ENCODE measurements at regions not wholly inside any gene's neighbourhood (a gene's known extent, or its start where the extent isn't known, plus 50 kb on each side); places are given as distances from the start of the nearest gene placed in this dataset.

DNA sequence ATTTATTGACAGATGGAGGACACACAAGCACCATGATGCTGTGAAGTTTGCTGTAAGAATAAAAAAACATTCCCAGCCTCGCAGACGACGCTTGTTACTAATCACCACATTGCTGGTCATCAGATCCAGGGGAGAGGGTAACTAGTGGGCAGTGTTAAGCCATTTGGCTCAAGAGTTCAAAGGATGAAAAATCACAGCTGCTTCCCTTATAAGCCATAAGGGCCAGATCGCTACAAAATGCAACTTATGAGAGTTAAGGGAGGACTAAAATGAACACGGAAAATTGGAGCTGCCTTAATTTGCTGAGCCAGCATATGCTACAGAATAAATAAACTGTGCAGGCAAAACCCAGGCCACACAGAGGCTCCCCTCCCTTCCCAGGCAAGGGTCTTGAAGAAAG lies 522.6 kb downstream of the TDRD15 start:
- DNase-seq = no peak

DNA sequence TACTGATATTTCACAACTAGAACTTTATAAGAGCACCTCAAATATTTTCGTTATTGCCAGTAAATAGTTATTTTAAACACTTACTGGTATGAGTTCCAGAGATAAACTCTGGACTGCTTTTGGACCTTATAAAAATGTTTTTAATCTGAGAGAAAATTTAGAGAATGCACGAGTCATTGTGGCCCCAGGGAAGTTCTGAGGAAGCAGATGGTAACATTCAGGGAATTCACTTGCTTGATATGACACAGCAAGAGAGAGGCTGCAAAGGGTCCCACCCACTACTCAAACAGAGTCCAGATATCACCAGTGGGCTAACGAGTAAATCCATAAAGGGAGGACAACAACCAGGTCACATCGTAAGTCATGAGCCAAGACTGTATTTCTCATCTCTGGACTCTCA lies 526.8 kb downstream of the TDRD15 start:
- no peak for DNase-seq

DNA sequence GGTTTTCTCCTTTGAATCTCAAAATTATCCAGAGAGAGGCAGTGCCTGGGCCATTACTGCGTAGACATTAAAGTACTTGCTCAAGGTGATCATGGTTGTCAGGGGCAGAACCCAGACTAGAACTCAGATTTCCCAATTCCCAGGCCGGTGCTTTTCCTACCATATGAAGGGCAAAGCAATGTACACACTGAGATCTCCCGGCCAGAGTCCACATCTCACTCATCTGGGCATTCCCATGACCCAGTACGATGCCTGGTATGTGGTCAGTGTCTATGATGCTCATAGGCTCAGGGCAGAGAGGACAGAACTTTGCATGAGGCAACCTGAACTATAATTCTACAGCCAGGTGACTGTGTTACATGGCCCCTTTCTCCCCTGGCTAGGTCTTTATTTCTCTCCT lies 531.4 kb downstream of the TDRD15 start:
- no peak for DNase-seq

DNA sequence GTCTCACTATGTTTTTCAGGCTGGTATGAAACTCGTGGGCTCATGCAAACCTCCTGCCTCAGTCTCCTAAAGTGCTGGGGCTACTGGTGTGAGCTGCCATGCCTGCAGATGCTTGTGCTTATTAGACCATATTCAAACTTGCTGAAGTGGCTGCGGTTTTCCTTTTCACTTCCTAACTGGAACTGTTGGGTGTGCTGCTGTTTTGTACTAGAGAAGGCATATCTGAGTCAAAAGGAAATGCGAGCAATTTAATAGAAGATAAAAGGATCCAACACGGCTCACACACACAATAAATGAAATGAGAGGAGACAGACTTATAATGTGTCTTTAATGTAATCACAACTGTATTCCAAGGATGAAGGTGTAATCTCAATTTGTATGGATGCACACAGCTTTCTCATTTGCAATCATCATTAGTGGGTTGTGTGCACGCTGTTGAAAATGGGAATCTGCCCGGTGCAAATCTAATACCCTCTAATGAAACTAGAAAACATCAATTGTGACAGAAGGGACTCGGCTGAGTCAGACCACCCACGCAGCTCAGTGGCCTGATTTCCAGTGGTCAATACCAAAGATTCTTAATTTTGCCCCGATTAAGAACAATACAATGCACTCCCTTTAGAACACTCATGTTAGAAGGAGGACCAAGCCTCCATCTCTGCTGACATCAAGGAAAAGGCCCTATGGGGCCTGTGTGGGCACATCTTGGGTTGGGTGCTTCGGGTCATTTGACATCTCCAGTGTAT lies 532.7 kb downstream of the TDRD15 start:
- no peak for DNase-seq

DNA sequence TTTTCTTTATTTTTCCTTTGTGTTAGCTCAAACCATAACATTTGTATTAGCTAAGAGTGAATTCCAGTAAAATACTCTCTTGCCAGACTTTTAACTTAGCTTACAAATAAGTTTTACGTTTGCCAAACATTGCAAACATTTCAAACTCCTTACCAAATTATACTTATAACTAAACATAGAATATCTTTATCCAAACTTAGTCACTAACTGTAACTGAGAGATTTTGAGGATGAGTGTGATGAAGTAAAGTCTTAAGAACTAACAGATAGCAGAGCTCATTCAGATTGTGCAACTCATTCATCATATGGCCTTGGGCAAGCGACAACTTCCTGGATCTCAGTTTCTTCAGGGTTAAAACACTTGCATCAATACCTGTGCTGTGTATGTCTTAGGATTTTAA lies 533.7 kb downstream of the TDRD15 start:
- no peak for DNase-seq

DNA sequence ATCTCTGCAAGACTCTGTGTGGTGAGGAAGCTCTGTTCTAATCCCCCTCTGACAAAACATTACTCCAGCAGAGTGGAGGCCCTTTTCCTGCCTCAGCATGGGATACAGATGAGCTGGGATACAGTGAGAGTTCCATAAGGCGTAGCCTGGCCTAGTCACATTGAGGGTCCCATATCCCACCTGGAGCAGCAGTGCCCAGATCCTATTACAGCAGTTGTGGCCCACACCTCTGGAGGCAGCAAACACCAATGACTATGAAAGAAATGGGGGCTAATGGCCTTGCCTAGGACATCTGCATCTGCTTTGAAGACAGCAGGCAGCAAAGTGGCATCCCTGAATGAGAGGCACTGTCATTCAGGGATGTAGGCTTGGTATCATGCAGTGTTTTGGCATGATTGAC lies 534.5 kb downstream of the TDRD15 start:
- DNase-seq = no peak

DNA sequence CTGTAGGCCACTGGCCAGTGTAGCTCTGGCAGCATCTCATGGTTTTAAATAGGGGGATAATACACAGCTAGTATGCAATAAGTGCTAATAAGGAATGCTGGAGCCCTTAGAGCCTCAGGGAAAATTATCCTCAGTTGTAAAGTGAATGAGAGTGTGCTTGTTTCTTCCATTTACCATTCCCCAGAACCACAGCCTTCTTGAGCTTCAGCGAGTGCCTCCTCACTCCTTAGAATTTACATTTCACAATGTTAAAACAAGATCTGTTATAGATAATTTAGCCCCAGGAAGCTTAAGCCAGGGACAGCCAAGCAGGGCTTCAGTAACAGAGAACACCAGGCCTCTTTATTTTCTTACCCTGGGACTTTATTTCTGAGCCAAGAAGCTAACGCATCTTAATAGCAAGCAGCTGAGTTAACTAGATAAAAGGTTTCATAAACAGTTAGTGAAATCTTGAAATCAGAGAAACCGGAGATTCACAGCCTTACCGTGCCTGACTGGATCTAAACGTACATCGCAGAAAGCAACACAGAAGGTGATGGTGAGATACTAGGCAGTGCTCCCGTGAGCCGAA lies 535.2 kb downstream of the TDRD15 start:
- no peak for DNase-seq

DNA sequence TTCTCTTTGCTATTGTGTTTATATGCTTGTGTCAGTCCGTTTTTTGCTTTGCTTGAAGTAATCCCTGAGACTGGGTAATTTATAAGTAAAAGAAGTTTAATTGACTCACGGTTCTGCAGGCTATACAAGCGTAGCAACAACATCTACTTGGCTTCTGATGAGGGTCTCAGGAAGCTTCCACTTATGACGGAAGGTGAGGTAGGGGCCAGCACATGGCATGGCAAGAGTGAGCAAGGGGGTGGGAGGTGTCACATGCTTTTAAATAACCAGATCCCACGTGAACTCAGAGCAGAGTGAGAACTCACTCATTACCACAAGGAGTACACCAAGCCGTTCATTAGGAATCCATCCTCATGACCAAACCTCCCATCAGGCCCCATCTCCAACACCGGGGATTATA lies 540.3 kb downstream of the TDRD15 start:
- no peak for DNase-seq

DNA sequence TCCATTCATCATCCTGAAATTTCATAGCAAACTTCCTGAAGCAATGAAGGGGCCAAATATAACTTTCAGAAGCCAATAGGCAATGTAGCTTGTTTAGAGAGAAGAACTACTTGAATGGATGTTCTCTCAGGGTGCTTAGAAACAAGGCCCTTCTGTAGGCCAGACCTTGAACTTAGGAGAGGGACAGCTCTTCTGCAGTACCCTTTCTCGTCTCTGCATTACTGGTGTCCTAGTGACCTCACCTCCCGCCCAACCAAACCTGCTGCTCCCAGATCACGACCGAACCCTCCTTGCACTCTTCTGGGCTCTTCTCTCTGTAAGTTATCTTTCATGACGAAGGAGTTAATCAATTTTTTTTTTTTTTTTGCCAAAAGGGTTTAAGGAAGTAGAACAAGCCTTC lies 543.9 kb downstream of the TDRD15 start:
- no peak for DNase-seq

DNA sequence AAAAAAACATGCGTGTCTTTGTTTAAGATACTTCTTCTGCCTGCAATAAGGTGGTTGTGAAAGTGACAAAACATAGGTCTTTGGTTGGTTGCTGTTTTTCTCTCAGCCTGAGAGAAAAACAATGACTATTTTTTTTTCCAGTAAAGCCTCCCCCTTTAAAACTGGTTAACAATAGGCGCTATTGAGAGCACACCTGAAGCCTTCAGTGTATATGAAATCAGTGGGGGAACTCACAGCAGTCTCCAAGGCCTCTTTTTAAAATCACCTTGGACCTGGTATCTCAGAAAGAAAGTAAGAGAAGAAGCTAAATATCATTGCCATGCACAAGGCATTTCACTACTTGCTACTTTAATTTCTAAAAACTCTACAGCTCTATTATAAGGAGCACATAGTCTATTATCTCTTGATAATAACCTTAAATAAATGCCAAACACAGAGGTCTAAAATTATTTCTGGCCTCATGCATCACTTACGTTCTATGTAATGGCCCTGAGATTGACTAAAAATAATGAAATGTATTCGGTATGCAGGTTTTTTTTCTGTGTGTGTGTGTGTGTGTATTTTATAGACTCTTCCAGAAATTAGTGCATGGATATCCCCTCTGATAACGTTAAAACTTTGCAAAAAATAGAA lies 544.4 kb downstream of the TDRD15 start:
- no peak for DNase-seq

DNA sequence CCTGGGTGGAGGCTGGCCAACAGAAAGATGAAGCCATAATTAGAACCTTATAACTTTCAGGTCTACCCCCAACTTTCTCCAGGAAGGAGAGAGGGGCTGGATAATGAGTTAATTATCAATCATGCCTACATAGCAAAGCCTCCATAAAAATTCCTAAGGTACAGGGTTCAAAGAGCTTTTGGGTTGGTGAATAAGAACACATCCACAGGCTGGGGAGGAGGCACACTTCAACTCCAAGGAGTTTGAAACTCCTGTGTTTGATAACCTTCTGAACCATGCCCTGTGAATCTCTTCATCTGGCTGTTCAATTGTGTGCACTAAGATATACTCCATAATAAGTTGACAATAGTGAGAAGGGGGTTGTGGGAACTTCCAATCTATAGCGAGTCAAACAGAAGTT lies 552.3 kb downstream of the TDRD15 start:
- DNase-seq = no peak

DNA sequence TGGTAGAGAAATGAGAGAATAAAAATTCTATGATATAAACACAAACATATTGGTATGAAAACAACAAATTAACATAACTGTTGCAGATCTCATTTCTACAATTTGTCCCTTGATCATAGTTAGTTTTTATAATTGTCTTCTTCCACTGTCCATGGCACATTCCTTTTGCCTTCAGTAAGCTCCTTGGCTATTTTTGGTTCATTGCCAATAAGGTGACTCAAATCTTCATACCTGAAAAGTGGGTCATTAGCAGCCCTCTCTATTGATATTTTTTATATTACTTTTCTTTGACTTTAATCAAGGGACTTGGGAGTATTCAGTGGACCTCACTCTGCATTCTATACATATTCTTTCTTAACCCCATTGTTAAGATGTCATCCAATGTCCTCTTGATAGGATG lies 552.9 kb downstream of the TDRD15 start:
- no peak for DNase-seq

DNA sequence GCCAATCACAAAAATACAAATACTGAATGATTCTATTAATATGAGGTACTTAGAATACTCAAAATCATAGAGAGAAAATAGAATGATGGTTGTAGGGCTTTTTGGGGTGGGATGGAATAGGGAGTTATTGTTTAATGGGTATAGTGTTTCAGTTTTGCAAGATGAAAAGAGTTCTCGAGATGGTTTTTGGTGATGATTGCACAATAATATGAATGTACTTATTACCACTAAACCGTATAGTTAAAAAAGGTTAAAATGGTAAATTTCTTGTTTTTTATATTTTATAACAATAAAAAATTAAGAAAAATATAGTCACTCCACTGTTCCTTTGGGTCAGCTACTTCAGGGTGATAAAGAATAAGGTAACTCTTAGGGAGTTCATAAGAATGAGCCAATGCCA lies 560.1 kb downstream of the TDRD15 start:
- no peak for DNase-seq

DNA sequence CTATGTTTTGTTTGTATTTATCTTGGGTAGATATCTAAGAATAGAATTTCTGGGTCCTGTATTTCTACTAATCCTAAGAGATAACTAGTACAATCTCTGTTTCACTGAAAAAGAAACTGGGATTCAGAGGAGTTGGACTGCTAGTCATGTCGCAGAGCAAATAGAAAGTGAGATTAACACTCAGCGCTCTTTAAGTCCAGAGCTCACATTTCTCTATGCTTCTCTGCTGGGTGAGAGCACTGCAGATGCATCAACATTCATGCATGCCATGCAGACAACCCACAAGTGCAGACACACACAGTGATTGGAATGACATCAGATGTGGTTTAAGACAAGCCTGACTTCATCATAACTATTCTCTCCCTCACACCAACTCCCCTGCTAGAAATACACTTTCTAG lies 563.8 kb downstream of the TDRD15 start:
- no peak for DNase-seq

DNA sequence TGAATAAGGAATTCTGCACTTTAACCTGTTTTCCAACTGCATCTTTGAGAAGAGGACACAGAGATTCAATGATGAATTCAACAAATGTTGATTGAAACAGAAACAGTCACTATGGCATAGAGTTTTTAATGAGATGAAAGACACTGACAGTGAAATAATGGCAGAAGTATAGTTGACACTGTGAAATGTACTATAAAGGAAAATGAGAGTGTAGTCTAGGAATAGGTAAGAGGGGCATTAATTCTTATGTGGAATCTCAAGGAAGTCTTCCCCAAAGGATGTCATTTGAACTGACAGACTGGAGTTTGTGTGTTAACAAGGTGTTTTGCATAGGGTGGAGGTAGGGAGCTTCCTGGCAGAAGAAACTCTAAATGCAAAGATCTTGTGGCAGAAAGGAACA lies 566.2 kb downstream of the TDRD15 start:
- no peak for DNase-seq

DNA sequence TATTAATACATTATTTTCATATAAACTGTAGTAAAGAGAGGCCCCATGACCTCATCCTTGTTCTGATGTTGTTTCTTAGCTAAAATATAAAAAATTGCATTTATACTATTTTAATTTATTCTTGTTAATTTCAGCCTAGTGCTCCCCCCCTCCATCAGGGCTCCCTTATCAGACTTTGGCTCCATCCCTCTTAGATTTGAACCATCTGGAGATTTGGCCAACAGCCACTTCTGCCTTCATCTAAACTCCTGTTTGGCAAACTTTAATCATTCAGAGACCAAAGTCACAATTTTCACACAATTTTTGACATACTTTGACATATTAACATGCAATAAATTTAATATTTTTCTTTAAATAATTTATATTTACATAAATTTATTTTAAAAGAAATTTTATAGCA lies 569.3 kb downstream of the TDRD15 start:
- DNase-seq = no peak

DNA sequence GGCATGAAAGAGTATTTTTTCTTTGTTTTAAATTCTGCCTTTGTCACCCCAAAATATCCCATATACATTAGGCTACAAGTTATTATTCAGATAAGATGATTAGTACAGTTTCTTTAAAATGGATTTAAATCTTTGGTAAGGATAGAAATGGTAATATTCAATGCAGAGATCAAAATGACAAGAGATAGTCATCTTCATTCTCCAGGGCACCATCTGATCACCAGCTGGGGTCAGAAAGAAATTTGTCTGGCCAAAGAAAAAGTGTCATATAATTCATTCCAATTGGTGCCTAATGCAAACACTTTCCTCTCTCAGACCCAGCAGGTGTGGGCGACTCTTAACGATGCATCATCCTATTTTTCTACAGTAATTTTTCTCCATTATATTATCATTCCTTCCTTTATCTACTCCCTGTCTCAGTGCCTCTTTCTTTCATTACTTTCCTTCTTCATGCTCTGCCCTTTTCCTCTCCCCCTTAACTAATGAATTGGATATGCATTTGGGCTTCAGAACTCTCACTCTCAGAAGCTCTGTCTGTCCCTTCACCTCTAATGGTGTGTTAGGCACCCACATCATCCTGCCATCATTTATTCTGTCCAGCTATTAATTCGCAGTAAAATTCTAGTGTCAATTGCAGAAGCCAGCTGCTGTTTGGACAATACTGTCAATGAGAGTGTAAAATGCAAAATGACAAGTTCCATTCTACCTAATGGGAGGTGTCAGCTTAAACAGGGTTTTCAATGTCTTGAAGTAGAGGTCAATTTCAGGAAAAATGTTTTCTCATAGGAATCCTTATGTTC lies 570.5 kb downstream of the TDRD15 start:
- DNase-seq = no peak

DNA sequence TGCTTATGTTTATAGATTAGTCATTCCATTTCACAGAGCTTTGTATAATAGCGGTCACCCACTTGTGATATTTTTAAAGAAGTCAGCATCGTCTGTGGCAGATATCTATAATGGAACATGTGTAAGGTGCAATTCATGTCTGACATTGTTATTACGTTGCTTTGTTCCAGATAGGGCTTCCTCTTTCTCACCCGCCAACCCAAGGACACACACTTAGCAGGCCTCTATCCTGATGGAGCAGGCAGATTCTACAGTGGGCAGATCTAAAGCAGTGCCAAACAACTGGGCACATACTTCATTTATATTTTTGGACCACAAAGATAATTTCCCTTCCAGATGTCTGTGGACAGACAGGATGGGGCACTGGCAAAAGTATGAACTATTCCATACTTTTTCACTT lies 573.1 kb downstream of the TDRD15 start:
- DNase-seq = no peak

DNA sequence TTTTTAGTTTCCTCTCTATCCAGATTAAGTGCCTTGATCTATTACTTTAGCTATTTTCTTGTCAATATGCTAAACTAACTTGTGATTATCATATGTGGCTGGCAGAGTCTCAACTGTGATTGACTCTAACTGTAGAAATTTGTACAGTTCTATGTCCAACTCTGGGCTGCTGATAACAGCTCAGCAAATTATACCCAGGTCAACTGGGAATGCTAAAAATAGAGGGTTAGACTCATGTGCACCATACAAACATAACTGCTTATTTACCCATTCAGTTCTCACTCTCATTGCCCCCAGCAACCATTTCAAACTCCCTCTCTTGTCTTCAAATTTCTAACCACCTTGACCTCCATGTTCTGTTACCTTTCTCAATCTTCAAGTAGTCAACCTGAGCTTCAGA lies 576.9 kb downstream of the TDRD15 start:
- DNase-seq = no peak

DNA sequence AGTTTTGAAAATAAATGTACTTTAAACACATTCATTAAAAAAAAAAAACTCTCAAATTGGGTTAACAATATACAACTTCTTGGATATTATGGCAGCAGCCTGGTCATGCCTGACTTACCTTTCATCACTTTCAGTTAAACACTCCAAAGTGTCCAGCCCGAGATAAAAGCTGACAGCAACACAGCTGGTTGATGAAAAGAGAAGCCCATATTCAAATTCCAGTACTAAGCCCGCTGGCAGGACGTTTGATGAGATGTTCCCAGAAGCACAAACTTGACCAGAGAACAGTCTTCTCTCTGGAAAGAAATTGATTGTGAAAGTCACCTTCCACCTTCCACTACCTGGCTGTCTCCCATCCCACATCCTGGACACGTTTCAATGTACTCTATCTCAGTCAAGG lies 586.3 kb downstream of the TDRD15 start:
- DNase-seq = no peak

DNA sequence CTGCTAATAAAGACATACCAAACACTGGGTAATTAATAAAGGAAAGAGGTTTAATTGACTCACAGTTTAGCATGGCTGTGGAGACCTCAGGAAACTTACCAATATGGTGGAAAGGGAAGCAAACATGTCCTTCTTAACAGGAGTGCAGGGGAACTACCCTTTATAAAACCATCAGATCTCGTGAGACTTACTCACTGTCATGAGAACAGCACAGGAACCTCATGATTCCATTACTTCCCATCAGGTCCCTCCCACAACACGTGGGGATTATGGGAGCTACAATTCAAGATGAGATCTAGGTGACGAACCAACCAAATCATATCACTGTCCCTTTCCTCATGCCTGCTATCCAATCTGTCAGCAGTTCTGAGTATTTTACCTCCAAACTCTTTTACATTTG lies 586.7 kb downstream of the TDRD15 start:
- DNase-seq = no peak

DNA sequence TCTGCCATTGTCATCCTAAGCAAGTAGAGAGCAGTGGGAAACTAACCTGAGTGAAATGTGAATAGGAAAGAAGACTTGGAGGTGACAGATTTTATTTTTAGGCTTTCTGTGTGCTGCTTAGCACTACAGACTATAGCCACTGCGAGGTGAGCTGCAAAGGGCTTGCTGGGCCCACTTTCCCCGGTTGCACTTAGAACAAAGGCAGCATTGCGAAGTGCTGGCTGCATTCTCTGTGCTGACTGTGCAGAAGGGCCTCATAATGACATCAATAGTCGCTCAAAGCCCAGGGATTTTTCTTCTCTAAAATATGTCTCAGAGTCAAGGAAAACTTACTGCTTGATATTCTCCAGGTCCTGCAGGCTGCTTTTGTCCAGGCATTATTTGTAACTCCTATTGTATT lies 592.1 kb downstream of the TDRD15 start:
- DNase-seq = no peak

DNA sequence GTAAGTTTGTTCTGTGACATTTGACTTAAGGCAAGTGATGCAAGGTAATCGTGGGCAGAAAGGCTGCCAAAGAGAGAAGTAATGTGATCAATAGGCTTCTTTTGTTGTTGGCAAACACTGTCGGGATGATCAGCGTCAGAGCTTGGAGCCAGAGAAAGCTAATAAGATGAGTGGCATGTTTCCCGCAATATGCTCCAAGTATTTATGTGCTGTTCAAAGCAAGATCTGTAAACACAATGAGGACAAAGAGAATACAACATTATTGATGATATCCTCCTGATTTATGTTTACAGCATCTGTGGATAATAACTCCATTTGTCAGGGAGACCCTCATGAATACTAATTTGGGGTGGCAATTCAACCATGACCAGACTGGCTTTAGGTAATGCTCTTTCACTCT lies 603.3 kb downstream of the TDRD15 start:
- no peak for DNase-seq

DNA sequence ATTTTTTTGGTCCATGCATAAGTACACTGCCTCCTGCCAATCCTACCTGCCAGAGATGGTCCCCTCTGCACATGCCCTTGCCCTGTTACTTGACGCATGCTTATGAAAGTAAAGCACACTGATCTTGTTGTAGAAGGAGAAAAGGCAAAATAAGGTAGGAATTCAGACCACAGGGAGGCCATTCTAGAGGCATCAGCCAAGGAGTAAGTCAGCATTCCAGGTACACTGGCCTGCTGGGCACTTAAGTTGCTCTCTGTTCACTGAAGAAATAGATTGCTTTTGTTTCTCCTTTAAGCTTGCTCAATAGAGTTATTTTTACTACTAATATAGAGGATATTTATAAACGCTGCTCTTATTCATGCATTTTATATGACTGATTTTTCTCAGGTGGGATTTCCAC lies 604.4 kb downstream of the TDRD15 start:
- DNase-seq = no peak

Measured in NCI-H446 treated with DMSO at 0.1 percent for 48 hours (cell line).